K562 (cell line): ENCODE measurements at regions not wholly inside any gene's neighbourhood (a gene's known extent, or its start where the extent isn't known, plus 50 kb on each side); places are given as distances from the start of the nearest gene placed in this dataset.

ENCODE experiments used
- ATAC-seq: fragments of 200-7000 bp; cut with Tn5 transposase; 3 replicates; pipeline ENCODE4 v1.9.1; 2020; ENCODE audit warnings: moderate library complexity
- BruUV-seq: library from RNA; stranded (reverse); fragments of 400-500 nt; replicated peaks from 2 replicates; lab custom pipeline; 2021; lab: Mats Ljungman, UMichigan
- CTCF ChIA-PET: fragments of 300-600 bp; formaldehyde crosslinking; extraction: SDS; loops from one replicate; lab custom pipeline; 2021; ENCODE audit warnings: low intra/inter-chr PET ratio; lab: Yijun Ruan, JAX
- POLR2A ChIA-PET: fragments of 300-600, 350-650 bp; sonication (Branson Sonifier 250); formaldehyde crosslinking; extraction: SDS; loops from one replicate; lab custom pipeline; 2021; ENCODE audit warnings: antibody characterized with exemption, inconsistent platforms; lab: Yijun Ruan, JAX
- DNase-seq, 4 experiments: peaks; one replicate each; pipeline versions ENCODE4 v3.0.0 to v3.0.0-alpha.2; 2011 to 2018; ENCODE audit warnings: low spot score in 3 of 4, mixed read lengths in 3 of 4; ENCODE audit errors: extremely low read depth in 1 of 4
- FAIRE-seq: peaks from 2 replicates; lab custom pipeline; 2011; peaks lifted over from hg19 to GRCh38; lab: Jason Lieb, UNC
- H2AFZ ChIP-seq: 2 replicates; pipeline ENCODE4 v1.6.0; 2011; ENCODE audit warnings: low read depth, low read length, control low read depth, inconsistent platforms
- H3K27ac ChIP-seq: fragments of 200-600 bp; 3 replicates; pipeline ENCODE4 v1.8.0; 2011; ENCODE audit warnings: low read depth, mild to moderate bottlenecking, control low read depth, inconsistent platforms, low read length, moderate library complexity, mixed read lengths; ENCODE audit errors: extremely low read depth
- H3K27me3 ChIP-seq, 2 experiments: fragments of 300-600 bp in 1 of 2; 2 replicates in 1 of 2; 3 replicates in 1 of 2; pipeline versions ENCODE4 v1.6.0 to v1.8.0; 2011; ENCODE audit warnings: inconsistent platforms in 2 of 2, low read length in 2 of 2, mild to moderate bottlenecking in 1 of 2, mixed read lengths in 1 of 2, moderate library complexity in 1 of 2; ENCODE audit not compliant: control insufficient read depth in 2 of 2, insufficient read depth in 2 of 2
- H3K36me3 ChIP-seq: fragments of 300-600 bp; 3 replicates; pipeline ENCODE4 v1.8.0; 2011; ENCODE audit warnings: mild to moderate bottlenecking, low read length, inconsistent platforms; ENCODE audit not compliant: control insufficient read depth, insufficient read depth
- H3K4me1 ChIP-seq, 2 experiments: fragments of 200-600 bp in 1 of 2; replicated peaks in 1 of 2; 2 replicates in 1 of 2; 3 replicates in 1 of 2; pipeline versions ENCODE4 v1.5.1 to v1.8.0; 2011; ENCODE audit warnings: inconsistent platforms in 2 of 2, low read length in 2 of 2, mild to moderate bottlenecking in 1 of 2, mixed read lengths in 1 of 2, moderate library complexity in 1 of 2; ENCODE audit not compliant: control insufficient read depth in 2 of 2, insufficient read depth in 2 of 2
- H3K4me2 ChIP-seq: 2 replicates; pipeline ENCODE4 v1.6.1; 2011; ENCODE audit warnings: low read length, control low read depth, inconsistent platforms, mixed read lengths; ENCODE audit not compliant: insufficient read depth
- H3K4me3 ChIP-seq: fragments of 200-600 bp; sonication (generic), shearing (Covaris generic); 2 replicates; pipeline ENCODE4 v1.5.1; 2016; ENCODE audit warnings: control low read depth, inconsistent platforms
- H3K79me2 ChIP-seq: fragments of 200-600 bp; 3 replicates; pipeline ENCODE4 v1.8.0; 2011; ENCODE audit warnings: low read length, inconsistent platforms; ENCODE audit not compliant: control insufficient read depth, insufficient read depth
- H3K9ac ChIP-seq, 2 experiments: 2 replicates each; pipeline versions ENCODE4 v1.6.0 to v1.6.1; 2011; ENCODE audit warnings: low read depth in 2 of 2, low read length in 2 of 2, control low read depth in 1 of 2, inconsistent platforms in 1 of 2, mild to moderate bottlenecking in 1 of 2, mixed read lengths in 1 of 2; ENCODE audit not compliant: insufficient read depth in 1 of 2
- H3K9me1 ChIP-seq: one replicate; pipeline ENCODE4 v1.6.0; 2011; ENCODE audit warnings: inconsistent platforms, mild to moderate bottlenecking, low read length, moderate library complexity; ENCODE audit not compliant: control insufficient read depth, insufficient read depth
- H3K9me3 ChIP-seq: replicated peaks from 2 replicates; pipeline ENCODE4 v1.5.1; 2011; ENCODE audit warnings: low read depth, low read length, inconsistent platforms; ENCODE audit not compliant: control insufficient read depth, insufficient read depth
- H4K20me1 ChIP-seq: replicated peaks from 2 replicates; pipeline ENCODE4 v1.6.1; 2011; ENCODE audit warnings: low read length, inconsistent platforms, mixed read lengths; ENCODE audit not compliant: control insufficient read depth, insufficient read depth
- E2F3 ChIP-seq: fragments of 250-450 bp; sonication (Bioruptor Pico); IDR thresholded peaks from 2 replicates; pipeline ENCODE4 v1.4.0; 2020; ENCODE audit warnings: mild to moderate bottlenecking
- ELF2 ChIP-seq: fragments of 250-450 bp; sonication (Bioruptor Pico); IDR thresholded peaks from 2 replicates; pipeline ENCODE4 v1.5.0; 2021; ENCODE audit warnings: mild to moderate bottlenecking
- KLF10 ChIP-seq: fragments of 250-450 bp; sonication (Bioruptor Pico); IDR thresholded peaks from 2 replicates; pipeline ENCODE4 v1.6.1; 2021; ENCODE audit warnings: matching md5 sums
- STAT5A ChIP-seq: IDR thresholded peaks from 2 replicates; pipeline ENCODE4 v1.6.1; 2012; ENCODE audit warnings: low read length, inconsistent platforms, borderline replicate concordance
- TRIM25 ChIP-seq: fragments of 450-650 bp; IDR thresholded peaks from 2 replicates; pipeline ENCODE4 v1.7.0; 2016; ENCODE audit warnings: borderline replicate concordance
- ZBTB9 ChIP-seq: fragments of 450-650 bp; formaldehyde crosslinking; IDR thresholded peaks from 2 replicates; pipeline ENCODE4 v1.4.0; 2020; ENCODE audit warnings: mild to moderate bottlenecking, moderate library complexity
- ZNF717 ChIP-seq: fragments of 250-450 bp; sonication (Bioruptor Pico); IDR thresholded peaks from 2 replicates; pipeline ENCODE4 v1.5.0; 2021
- WGBS: fragments of 100-300 bp; shearing (Covaris generic); methylation state at CpG from one replicate; pipeline ENCODE4 v1.1.6; 2016; ENCODE audit warnings: low coverage, mixed read lengths; ENCODE audit not compliant: insufficient coverage; ENCODE audit errors: missing lambda C conversion rate; 5-methylcytosine and 5-hydroxymethylcytosine counted together
- in situ Hi-C: fragments of 300-500 bp; cut with MboI; formaldehyde crosslinking; loops from 4 replicates; pipeline ENCODE4 v1.15.0; 2018; ENCODE audit warnings: inconsistent platforms, mixed read lengths
- intact Hi-C: fragments of 100-400 bp; cut with micrococcal nuclease; formaldehyde crosslinking; loops from 2 replicates; pipeline ENCODE4 v1.14.2; 2022
- TF ChIP-seq, protein P1 (sequence below): fragments of 250-450 bp; sonication (Bioruptor Pico); IDR thresholded peaks from 2 replicates; pipeline ENCODE4 v1.4.0; 2020; ENCODE audit warnings: mild to moderate bottlenecking, moderate library complexity

DNA sequence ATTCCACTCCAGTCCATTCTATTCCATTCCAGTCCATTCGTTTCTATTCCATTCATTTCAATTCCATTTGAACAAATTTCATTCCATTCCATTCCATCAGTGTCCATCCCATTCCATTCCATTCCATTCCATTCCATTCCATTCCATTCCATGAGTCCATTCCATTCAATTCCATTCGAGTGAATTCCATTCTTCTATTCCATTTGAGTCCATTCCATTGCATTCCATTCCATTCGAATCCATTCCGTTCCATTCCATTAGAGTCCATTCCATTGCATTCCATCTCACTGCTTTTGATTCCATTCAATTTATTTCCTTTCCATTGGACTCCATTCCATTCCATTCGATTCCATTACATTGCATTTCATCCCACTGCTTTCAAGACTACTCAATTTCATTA is 1132.1 kb downstream of the RPIA start:
- CTCF ChIA-PET = no interaction called here
- in situ Hi-C loops (no loop called here), intact Hi-C loops (no loop called here)
- no peak for DNase-seq
- WGBS = 2% methylated on average over 5 of the region's 5 CpGs
- no peak for ATAC-seq
- H2AFZ ChIP-seq = no peak overlapping the region
- H3K9me3 ChIP-seq = peaks cover 7% of the 10 kb centered on the region; the same call in 1 of the 2 replicates
- no peak for FAIRE-seq
- BruUV-seq = no TSS peak
- H3K9ac ChIP-seq = no peak overlapping the region
- no peaks in the 10 kb centered on the region for H3K9me1 ChIP-seq
- TF ChIP-seq ZBTB9 (CRISPR knock-in tag) (no peak), E2F3 (CRISPR knock-in tag) (no peak), ELF2 (CRISPR knock-in tag) (0 out of 2 replicates have a peak, but pooled peaks have one; percentile 7)
- H4K20me1 ChIP-seq = no peaks in the 10 kb centered on the region
- H3K27ac ChIP-seq = no peak overlapping the region
- H3K27me3 ChIP-seq = no peaks in the 10 kb centered on the region
- POLR2A ChIA-PET = no interaction called here
- no peaks in the 10 kb centered on the region for H3K36me3 ChIP-seq
- no peak overlapping the region for H3K4me2 ChIP-seq
- no peaks in the 10 kb centered on the region for H3K79me2 ChIP-seq
- H3K4me1 ChIP-seq = no peaks in the 10 kb centered on the region
- no peak overlapping the region for H3K4me3 ChIP-seq

DNA sequence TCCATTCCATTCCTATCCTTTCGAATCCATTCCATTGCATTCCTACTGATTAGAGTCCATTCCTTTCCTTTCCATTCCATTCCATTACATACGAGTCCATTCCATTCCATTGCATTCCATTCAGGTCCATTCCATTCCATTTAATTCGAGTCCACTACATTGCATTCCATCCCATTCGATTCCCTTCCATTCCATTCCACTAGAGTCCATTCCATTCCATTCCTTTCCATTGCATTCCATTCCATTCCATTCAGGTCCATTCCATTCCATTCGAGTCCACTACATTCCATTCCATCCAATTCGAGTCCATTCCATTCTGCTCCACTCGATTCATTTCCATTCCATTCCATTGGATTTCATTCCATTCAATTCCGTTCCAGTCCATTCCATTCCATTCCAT is 1133.6 kb downstream of the RPIA start:
- FAIRE-seq (no peak), ATAC-seq (no peak), DNase-seq (no peak)
- Histone ChIP-seq H3K4me3 (no peak overlapping the region), H3K9me1 (no peaks in the 10 kb centered on the region), H3K79me2 (no peaks in the 10 kb centered on the region), H3K9ac (no peak overlapping the region), H3K27me3 (no peaks in the 10 kb centered on the region), H4K20me1 (no peaks in the 10 kb centered on the region), H3K4me1 (no peaks in the 10 kb centered on the region), H3K9me3 (peaks cover 8% of the 10 kb centered on the region; the same call in 1 of the 2 replicates), H2AFZ (no peak overlapping the region), H3K4me2 (no peak overlapping the region), H3K36me3 (no peaks in the 10 kb centered on the region), H3K27ac (no peak overlapping the region)
- 0% methylated on average over 8 of the region's 8 CpGs for WGBS
- TF ChIP-seq STAT5A = no peak
- TF ChIP-seq, protein P1, sequence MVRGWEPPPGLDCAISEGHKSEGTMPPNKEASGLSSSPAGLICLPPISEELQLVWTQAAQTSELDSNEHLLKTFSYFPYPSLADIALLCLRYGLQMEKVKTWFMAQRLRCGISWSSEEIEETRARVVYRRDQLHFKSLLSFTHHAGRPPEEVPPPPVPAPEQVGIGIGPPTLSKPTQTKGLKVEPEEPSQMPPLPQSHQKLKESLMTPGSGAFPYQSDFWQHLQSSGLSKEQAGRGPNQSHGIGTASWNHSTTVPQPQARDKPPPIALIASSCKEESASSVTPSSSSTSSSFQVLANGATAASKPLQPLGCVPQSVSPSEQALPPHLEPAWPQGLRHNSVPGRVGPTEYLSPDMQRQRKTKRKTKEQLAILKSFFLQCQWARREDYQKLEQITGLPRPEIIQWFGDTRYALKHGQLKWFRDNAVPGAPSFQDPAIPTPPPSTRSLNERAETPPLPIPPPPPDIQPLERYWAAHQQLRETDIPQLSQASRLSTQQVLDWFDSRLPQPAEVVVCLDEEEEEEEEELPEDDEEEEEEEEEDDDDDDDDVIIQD (CRISPR knock-in tag) = no peak
- no peak for TF ChIP-seq ZNF717 (CRISPR knock-in tag)
- no peak for TF ChIP-seq TRIM25
- TF ChIP-seq KLF10 = no peak
- intact Hi-C loops = no loop called here
- in situ Hi-C loops = no loop called here
- CTCF ChIA-PET = no interaction called here
- POLR2A ChIA-PET = no interaction called here
- BruUV-seq = no TSS peak
